NCI-H748 (cell line): ENCODE measurements at regions not wholly inside any gene's neighbourhood (a gene's known extent, or its start where the extent isn't known, plus 50 kb on each side); places are given as distances from the start of the nearest gene placed in this dataset.
"Not testable (repeated sequence)": the region's sequence is repeated elsewhere in the genome, so short reads cannot be mapped to it uniquely, and the experiment has no call there.

Experiments
- DNase-seq: peaks from one replicate; lab custom pipeline; 2025; ENCODE audit not compliant: unreplicated experiment; lab: John Stamatoyannopoulos, UW

GRCh38 chr1:54474310-54475251, 68.4 kb upstream of the SSBP3 start:
- DNase-seq, result peak; percentile 61

GRCh38 chr1:54471588-54471987, 65.4 kb upstream of the SSBP3 start:
- no peak for DNase-seq

GRCh38 chr1:54469444-54469843, 63.2 kb upstream of the SSBP3 start:
- DNase-seq, result not testable (repeated sequence)

- not testable (repeated sequence) for DNase-seq
These were observed 62.3 kb upstream of the SSBP3 start for GRCh38 chr1:54468288-54469084.

GRCh38 chr1:54465351-54465811, 59.2 kb upstream of the SSBP3 start:
- DNase-seq, result no peak

GRCh38 chr1:54464477-54465146, 58.4 kb upstream of the SSBP3 start:
- no peak for DNase-seq

- DNase-seq, result no peak
These were observed 57.9 kb upstream of the SSBP3 start for GRCh38 chr1:54464031-54464476.

GRCh38 chr1:54463259-54464030, 57.3 kb upstream of the SSBP3 start:
- no peak for DNase-seq

- no peak for DNase-seq
These were observed 56.5 kb upstream of the SSBP3 start for GRCh38 chr1:54462597-54463258.

- DNase-seq, result no peak
These were observed 55.8 kb upstream of the SSBP3 start for GRCh38 chr1:54461731-54462596.

- no peak for DNase-seq
These were observed 54.7 kb upstream of the SSBP3 start for GRCh38 chr1:54460861-54461387.

GRCh38 chr1:54460351-54460750, 54.2 kb upstream of the SSBP3 start:
- no peak for DNase-seq

GRCh38 chr1:54459726-54460191, 53.6 kb upstream of the SSBP3 start:
- DNase-seq, result peak; percentile 36

- DNase-seq, result no peak
These were observed 52.9 kb upstream of the SSBP3 start for GRCh38 chr1:54459140-54459539.

GRCh38 chr1:54456921-54457529, 50.8 kb upstream of the SSBP3 start:
- DNase-seq, result no peak

GRCh38 chr1:54456361-54456760, 50.2 kb upstream of the SSBP3 start:
- DNase-seq, result no peak
